HG03565 (cell line): ENCODE measurements at regions not wholly inside any gene's neighbourhood (a gene's known extent, or its start where the extent isn't known, plus 50 kb on each side); places are given as distances from the start of the nearest gene placed in this dataset.

ENCODE experiments used
- ATAC-seq: cut with Tn5 transposase; IDR thresholded peaks from one replicate; pipeline ENCODE4 v1.9.1; 2021; ENCODE audit warnings: mild to moderate bottlenecking, moderate library complexity; ENCODE audit not compliant: unreplicated experiment

DNA sequence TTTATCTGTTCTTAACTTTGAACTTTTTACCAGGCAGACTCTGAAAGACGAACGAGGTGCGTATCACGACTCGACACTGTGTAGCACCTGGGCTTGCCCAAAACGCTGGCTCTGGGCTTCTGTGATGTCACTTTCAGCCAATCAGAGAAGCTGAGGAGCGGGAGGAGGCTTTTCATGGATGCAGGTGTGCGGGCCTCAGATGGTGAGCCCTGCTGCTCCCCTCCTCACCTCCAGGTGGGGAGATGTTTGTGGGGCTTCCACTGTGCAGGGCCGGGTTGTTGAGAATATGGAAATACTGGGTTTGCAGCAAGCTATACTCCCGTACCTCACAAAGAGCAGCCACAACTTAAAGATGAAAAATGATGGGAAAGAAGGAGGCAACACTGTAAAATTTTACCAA, 246.3 kb downstream of the IRX2 start:
- no peak for ATAC-seq

DNA sequence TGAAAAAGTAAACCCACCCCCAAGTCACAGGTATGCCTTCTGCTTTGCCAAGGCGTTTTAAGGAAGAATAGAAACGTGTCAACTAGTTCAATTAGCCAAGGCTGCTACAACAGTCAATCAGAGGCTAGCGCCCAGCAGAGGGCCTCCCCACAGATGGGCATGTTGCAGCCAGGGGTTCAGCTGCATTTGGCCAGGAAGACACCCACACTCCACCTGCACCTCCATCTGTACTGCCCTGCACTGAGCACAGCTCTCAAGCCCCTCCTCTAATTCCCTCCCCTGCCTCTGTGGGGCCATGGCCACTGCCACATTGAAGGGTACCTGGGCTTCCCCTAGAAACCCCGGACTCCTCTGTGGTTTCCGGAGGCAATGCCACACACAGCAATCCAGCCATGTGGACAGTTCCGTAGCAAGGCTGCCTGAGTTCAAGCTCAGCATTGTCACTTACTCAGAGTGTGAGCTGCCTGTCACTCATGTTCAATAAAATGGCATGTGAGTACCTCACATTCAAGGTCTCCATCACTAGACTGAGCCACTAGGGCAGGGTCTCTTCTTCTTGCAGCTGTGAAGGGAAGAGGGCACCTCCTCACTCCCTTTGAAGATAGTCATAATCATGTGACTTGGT, 248.4 kb downstream of the IRX2 start:
- no peak for ATAC-seq

DNA sequence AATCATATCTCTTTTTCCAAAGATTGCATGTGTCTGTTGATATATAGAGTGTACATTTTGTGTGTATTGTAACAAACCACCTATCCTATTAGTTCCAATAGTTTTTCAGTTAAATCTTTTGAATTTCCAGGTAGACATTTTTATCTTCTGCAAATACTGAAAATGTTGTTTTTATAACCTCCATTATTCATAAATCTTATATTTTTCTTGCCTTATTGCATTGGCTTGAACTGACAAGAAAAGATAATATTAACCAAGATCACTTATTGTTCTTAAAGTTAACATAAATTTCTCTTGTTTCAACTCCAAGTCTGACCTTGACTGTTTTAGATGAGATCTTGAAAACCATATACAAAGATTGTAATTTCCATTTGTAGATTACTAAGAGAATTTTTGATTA, 251.6 kb downstream of the IRX2 start:
- no peak for ATAC-seq

DNA sequence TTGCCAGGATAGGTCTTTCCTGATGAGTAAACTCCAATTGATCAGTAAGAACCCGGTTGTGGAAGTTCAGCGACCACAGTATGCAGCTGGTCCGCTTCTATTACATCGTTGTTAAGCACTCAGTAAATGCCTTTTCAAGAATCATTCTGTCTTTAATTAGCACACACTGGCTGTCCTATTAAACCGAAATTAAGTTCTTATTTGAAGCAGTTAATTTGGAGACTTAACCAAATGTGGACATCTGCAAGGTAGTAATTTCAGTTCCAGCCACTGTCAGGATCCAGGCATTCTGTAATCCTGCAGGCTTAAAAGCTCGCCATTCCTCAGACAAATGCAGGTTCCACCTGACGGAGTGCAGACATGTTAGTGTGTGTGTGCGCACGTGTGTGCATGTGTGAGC, 254.6 kb downstream of the IRX2 start:
- ATAC-seq, result no peak

DNA sequence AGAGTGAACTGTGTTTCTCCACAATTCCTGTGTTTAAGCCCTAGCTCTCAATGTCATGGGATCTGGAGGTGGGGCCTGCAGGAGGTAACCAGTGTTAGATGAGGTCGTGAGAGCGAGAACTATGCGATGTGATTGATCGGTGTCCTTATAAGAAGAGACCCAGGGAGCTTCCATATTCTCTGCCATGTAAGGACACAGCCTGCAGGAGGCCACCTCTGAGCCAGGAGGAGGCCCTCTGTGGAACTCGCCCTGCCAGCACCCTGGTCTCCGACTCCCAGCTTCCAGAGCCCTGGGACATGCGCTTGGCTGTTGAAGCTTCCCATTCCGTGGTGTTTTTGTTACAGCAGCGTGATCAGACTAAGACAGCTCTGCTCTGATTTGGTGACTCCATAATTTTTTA, 255.4 kb downstream of the IRX2 start:
- no peak for ATAC-seq

DNA sequence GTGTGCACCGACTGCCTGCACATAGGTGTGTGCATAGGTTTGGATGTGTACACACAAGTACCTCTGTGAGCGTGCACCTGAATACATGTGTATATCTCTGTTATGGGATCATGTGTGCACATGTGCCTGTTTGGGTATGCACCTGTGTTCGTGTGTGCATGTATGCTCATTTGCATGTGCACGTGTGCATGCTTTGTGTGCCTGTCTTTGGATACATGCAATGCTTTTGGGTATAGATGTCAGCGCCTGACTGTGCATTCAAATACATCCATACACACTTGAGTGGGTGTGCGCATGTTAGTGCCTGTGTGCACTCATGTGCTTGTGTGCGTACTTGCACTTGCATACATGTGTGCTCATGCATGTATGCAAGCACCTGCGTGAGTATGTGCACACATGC, 258.1 kb downstream of the IRX2 start:
- no peak for ATAC-seq

DNA sequence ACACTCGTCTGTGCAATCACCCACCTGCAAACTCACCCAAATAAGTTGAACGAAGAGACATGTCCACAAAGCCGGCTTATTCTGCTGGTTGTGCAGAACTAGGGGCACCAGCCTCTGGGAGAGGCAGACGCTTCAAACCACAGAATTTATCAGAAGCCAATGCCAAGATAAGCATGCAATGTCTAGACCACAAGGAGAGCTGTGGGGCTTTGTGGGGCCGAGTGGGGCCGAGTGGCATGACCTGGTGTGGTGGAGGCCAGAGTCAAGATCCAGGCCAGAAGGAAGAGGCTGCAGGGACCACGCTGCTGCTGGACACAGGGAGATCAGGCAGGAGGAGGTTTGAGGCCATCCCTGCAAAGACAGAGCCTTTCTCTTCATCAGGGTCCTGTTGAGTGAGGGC, 259.0 kb downstream of the IRX2 start:
- no peak for ATAC-seq

DNA sequence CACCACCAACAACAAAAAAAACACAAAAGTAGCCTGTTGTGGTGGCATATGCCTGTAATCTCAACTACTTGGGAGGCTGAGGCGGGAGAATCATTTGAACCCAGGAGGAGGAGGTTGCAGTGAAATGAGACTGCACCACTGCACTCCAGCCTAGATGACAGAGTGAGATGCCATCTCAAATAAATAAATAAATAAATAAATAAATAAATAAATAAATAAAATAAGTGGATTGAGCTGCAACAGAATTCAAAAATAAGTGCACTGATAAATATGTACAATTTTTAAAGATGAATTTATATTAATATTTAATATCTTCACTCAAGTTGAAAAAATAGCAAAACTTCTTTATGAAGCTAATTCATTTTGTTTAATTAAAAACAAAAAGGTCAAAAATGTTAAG, 259.6 kb downstream of the IRX2 start:
- no peak for ATAC-seq

DNA sequence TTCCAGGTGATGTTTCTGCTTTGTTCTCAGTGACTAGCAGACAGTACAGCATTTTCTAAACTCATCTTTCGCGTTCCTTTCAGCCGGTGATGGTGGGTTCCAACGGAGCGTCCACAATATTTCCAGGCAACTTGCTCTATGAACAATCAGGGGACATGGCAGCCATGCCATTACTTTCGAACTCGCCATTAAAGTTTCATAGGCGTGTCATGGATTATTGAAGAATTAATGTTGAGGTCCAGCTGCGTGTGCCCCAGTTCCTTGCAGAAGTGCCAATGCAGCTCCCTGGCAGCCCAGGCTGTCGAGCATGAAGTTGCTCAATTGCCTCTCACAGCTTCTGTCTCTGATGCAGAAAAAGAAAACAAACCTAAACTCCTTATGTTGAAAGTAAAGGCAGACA, 262.2 kb downstream of the IRX2 start:
- ATAC-seq, result no peak

DNA sequence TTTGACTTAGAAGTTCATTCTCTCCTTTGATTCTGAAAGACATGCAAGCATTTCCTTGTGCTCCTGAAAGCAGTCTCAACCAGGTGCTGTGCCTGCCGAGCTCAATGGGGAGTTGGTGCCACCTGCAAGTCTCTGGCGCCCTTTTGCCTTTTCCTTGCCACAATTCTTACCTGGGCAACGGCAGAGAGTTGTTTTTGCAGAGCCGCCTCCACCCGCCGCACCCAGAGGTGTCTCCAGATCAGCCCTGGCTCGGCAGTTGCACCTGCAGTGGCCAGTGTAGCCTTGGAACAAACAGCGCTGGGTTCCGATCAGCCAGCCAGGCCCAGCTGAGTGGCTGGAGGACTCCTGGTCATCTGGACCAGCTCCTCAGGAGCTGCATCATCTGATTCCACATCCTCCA, 262.9 kb downstream of the IRX2 start:
- no peak for ATAC-seq

DNA sequence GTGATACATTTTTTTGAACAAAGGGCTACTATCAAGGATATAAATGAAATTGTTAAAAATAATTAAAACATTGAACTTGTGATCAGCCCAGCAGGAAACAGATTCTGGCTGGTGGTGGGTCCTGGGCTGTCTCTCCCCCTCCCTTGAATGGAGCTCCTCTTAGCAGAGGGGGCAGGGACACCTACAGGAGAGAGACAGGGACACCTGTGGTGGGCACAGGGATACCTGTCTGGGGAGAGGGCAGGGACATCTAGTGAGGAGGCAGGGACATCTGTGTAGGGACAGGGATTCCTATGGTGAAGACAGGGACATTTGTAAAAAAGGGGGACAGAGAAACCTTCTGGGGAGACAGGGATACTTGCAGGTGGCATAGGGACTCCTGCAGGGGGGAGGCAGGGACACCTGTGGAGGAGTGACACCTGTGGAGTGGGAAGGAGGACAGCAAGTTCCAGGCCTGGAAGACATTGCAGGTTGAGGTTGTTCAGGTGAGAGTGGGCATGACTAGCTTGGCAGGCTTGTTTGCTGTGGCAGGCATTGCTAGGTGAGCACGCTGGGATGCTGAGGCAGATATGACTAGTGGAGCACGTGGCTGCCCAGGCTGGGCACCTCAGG, 264.2 kb downstream of the IRX2 start:
- ATAC-seq, result no peak

DNA sequence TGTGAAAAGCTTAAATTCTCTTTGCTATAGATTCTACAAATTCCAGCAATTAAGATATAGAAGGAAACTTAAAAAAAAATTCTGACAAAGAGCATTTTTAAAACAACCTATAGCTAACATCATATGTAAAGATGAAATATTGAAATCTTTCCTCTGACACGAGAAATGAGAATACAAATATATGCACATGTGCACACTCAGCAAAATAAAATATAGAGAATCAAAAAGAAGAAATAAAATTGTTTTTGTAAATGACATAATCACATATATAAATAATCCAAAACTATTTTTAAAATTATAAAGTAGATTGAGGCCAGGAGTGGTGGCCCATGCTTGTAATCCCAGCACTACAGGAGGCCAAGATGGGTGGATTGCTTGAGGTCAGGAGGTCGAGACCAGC, 265.1 kb downstream of the IRX2 start:
- no peak for ATAC-seq

DNA sequence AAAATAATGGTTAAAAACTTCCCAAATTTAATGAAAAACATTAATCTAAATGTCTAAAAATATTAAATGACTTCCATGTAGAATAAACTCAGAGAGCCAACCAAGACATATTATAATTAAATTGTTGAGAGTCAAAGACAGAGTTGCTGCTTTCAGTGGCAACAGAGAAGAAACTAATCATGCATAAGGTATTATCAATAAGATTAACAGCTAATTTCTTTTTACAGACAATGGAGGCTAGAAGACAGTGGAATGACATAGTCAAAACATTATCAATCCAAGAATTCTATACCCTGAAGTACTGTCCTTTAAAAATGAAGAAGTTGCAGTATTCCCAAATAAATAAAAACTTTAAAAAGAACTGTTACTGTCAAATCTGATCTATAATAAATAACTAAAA, 268.7 kb downstream of the IRX2 start:
- no peak for ATAC-seq

DNA sequence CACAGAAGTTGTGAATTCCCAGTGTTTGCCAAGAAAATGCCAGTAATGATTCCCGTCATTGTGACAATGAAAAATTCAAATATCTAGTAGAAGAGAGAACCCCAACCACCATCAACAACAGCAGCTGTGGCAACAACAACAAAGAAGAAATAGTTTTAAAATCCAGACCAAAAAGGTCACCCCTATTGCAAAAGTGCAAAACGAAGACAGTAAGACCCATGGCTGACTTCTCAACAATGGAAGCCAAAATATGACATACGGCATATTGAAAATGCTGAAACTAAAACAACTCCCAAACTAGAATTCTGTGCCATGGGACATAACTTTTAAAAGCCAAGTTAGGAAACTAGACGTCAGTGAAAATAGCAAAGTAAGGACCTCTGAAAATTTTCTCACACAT, 270.6 kb downstream of the IRX2 start:
- ATAC-seq, result no peak

DNA sequence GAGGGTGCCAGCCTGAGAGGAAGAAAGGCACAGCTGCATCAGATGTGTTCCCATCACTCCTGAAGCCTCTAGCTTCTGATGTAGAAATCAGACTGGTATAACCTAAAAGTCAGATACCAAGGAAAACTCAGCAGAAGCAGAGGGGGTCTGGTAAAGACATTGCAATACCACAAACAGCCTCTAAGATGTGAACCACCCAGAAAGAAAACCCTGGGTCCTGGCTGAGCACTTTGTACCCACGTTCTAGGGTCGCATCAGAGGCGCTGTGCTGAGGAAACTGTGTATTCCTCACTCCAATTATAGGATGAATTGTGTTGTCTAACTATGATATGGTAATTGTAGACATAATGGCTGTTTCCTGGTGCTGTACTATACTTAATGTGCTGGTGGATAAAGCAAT, 275.6 kb downstream of the IRX2 start:
- no peak for ATAC-seq

DNA sequence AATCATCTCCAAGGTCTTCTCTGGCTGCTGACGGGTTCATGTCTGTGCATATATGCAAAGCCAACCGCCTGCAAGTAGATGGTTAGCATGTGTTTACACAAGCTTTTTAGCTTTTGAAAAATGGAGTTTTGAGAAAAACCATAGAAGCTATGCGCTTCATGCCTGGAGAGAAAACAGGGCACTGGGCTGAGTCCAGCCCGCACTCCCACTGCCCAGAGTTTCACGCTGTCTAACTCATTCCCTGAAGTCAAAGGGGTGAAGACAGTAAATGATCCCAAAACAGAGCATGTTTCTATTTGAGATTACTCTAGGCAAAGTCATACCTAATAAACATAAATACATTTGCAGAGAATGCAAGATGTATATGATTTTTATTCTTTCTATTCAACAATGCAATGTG, 278.8 kb downstream of the IRX2 start:
- ATAC-seq, result no peak

DNA sequence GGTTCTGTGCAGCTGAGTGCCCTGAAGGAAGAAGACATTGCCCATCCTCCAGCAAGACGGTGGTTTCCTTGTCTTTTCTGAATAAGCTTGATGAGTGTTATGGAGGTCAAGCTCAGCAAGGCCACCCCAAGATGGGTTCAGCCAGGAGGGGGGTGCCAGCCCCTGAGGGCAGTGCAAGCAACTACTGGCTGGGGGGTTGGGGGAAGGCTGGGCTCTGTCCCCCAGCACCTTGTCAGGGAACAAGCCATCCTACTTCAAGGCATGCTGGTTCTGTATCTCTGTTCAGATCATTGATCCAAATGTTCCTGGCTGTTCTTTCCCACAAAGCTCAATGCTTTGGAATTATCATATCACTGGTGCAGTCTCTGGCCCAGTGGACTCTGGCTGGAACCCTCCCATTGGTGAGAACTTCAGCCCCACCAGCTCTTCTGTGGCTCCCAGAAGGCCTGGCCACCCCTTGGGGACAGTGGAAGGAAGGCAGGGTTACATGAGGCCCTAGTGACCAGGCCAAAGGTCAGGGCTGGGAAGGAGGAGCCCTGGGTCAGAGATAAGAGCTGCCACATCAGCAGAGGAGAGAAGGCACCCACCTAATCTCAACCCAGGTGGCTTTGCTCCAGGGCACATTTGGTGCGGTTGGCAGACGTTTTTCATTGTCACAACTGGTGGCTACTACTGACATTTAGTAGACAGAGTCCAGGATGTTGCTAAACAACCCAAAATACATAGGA, 280.2 kb downstream of the IRX2 start:
- no peak for ATAC-seq

DNA sequence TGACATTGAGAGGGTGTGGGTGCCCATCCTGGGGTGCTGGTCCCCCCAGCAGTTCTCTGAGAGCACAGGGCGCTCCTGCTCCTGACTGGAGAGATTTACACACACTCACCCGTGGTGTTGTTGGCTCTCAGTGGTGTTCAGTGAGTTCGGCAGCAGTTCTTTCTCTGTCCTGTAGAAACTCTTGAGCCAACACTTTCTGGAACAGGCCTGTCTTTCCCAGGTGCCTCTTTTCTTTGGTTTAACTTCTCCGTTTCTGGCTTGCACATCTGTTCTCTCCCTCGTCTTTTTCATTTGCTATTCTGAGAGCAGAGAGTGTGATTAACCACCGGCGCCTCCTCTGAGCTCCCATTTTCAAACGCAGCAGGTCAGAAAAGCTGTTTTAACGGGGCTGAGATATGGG, 284.5 kb downstream of the IRX2 start:
- ATAC-seq, result no peak

DNA sequence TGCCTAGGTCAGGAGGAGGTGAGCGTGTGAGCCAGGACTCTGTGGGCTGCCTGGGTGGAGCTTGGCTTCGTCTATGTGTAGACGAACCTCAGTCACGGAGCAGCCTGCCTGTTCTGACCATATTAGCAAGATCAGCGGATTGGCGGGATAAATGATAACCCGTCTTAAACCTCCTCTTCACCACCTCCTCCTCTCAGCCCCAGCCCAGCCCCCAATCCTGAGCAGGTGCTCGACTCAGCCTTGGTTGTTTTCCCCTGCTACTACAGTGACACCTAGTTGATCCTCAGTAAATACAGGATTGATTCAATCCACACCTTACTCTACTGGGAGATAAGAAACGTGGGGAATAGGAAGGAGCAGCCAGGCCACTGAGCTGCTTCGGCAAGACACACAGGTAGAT, 286.1 kb downstream of the IRX2 start:
- no peak for ATAC-seq

DNA sequence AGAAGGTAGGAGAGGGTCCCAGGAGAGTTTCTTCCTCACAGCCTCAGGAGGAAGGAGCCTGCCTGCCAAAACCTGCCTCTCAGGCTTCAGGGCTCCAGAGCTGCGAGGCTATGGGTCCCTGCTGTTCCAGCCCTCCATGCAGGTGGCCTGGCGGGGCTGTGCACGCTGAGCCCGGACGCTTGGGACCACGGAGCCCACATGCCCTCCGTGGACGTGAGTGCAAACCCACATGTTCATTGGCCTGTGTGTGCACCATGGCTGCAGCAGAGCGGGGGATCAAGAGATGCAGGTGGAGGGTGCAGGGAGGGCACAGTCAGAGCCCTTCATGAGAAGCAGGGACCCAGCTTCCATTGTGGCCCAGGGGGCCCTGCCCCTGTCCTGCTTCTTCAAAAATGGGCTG, 287.3 kb downstream of the IRX2 start:
- no peak for ATAC-seq

DNA sequence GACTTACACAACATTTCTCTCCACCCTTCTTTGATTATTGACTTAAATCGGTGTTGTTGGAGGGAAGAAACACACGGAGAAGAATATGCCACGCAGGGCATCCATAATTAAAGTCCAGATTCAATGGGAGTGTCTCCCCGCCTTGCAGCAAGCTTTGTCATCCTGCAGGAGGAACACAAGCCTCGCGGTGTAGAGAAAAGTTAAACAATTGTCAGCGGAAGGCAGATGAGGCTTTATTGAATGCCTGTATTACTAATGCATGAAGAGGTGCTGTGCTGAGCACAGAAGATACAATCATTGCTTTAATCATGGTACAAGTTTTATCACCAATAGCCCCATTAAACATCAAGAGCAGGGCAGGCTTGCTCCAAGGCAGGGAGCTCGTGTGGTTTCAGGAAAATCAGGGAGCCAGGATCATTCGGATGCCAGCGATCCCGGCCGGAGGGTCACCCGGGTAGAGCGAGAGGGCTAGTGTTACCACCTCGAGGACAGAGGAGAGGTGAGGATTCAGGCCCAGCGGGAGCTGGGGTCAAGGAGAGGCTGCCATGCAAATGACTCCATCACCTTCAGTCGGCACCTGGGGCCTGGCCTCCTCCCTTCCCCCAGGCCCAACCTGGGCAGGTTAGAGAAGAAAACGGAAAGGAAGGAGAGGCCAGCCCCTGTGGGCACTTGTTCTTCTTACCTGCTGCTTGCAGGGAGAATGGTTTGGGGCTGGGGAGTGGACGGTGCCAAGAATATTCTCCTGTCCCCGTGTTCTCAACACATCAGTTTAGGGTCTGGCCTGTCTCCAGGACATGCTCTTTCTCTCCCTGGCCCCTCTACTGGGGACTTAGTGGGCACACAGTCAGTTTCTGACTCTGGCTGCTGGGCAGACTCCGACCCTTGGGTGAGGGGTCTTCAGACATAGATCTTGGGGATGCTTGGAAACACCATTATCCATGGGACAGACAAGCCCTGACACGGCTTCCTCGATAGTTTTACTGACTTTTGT, 289.5 kb downstream of the IRX2 start:
- ATAC-seq, result no peak
